Activated B cell treated with CpG ODN at 0.5 μM for 24 hours (primary cell): ENCODE measurements at regions not wholly inside any gene's neighbourhood (a gene's known extent, or its start where the extent isn't known, plus 50 kb on each side); places are given as distances from the start of the nearest gene placed in this dataset.

Experiments
- ATAC-seq: fragments of 200-7000 bp; cut with Tn5 transposase; one replicate; pipeline ENCODE4 v1.10.0; 2021; ENCODE audit warnings: low read depth, mild to moderate bottlenecking, moderate library complexity
- CTCF ChIA-PET: fragments of 350-600 bp; sonication (Branson Sonifier 250); formaldehyde crosslinking; loops from one replicate; lab custom pipeline; 2021; ENCODE audit warnings: antibody characterized with exemption; lab: Charles Lee
- POLR2A ChIA-PET: fragments of 350-600 bp; sonication (Branson Sonifier 250); formaldehyde crosslinking; loops from one replicate; lab custom pipeline; 2021; ENCODE audit warnings: antibody characterized with exemption; lab: Charles Lee
- DNase-seq: peaks from one replicate; pipeline ENCODE4 v3.0.0; 2022
- H3K27ac Mint-ChIP-seq: one replicate; pipeline ENCODE4 v1.8.0; 2020; ENCODE audit warnings: mixed read lengths
- H3K27me3 Mint-ChIP-seq: one replicate; pipeline ENCODE4 v1.8.0; 2021; ENCODE audit warnings: mixed read lengths
- H3K36me3 Mint-ChIP-seq: one replicate; pipeline ENCODE4 v1.8.0; 2021; ENCODE audit warnings: low read depth, mixed read lengths
- H3K4me1 Mint-ChIP-seq: one replicate; pipeline ENCODE4 v1.8.0; 2021; ENCODE audit warnings: mixed read lengths
- H3K4me3 Mint-ChIP-seq: one replicate; pipeline ENCODE4 v1.8.0; 2020; ENCODE audit warnings: mild to moderate bottlenecking, mixed read lengths
- H3K9me3 Mint-ChIP-seq: one replicate; pipeline ENCODE4 v1.8.0; 2020; ENCODE audit warnings: mixed read lengths
- intact Hi-C: fragments of 100-400 bp; cut with micrococcal nuclease; formaldehyde crosslinking; loops from one replicate; pipeline ENCODE4 v1.15.1; 2024
- TF ChIP-seq, protein P1 (sequence below): fragments of 200-600 bp; IDR thresholded peaks from one replicate; pipeline ENCODE4 v1.8.0; 2022; ENCODE audit warnings: antibody characterized with exemption, mild to moderate bottlenecking

DNA sequence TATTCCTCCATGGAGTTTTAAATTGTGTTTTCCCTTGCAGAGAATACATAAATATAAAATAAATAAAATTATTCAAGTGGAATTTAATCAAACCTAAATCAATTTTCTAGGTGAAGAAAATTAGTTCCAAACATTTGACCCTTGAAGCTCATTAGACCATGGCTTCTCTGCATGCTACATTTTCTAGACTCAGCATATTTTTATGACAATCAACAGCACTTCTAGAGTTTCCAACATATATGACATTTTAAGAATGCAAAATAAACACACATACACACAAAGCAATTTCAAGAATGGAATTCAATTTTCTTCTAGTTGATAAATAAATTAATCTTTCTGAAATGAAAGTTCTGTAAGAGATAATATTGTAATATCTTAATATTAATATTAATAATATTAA, 1083.9 kb upstream of the INTU start:
- intact Hi-C loops, result no loop called here
- Mint-ChIP-seq H3K36me3 (no peaks in the 10 kb centered on the region), H3K27me3 (no peaks in the 10 kb centered on the region), H3K4me1 (no peaks in the 10 kb centered on the region), H3K27ac (no peak overlapping the region), H3K4me3 (no peak overlapping the region), H3K9me3 (no peaks in the 10 kb centered on the region)
- ATAC-seq (no peak), DNase-seq (no peak)
- TF ChIP-seq, protein P1, sequence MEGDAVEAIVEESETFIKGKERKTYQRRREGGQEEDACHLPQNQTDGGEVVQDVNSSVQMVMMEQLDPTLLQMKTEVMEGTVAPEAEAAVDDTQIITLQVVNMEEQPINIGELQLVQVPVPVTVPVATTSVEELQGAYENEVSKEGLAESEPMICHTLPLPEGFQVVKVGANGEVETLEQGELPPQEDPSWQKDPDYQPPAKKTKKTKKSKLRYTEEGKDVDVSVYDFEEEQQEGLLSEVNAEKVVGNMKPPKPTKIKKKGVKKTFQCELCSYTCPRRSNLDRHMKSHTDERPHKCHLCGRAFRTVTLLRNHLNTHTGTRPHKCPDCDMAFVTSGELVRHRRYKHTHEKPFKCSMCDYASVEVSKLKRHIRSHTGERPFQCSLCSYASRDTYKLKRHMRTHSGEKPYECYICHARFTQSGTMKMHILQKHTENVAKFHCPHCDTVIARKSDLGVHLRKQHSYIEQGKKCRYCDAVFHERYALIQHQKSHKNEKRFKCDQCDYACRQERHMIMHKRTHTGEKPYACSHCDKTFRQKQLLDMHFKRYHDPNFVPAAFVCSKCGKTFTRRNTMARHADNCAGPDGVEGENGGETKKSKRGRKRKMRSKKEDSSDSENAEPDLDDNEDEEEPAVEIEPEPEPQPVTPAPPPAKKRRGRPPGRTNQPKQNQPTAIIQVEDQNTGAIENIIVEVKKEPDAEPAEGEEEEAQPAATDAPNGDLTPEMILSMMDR, result no peak
- ChIA-PET POLR2A (no interaction called here), CTCF (no interaction called here)

DNA sequence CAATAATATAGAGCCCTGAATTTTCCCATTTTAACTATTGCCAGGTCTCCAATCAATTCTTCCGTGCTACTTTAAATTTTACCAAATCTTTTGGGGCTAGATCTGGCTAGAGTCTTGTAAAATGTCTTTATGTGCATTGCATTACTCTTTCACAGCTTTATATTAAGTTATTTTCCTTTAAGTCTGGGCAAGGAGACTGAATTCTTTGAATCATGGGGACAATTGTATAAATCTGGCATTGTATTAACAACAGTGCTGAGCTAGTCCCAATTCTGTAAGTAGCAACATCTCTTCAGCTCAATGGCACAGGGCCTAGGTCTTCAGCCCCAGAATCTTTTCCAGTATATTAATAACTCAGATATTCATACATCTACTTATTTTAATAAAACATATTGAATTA, 1080.4 kb upstream of the INTU start:
- ATAC-seq, result no peak
- no peaks in the 10 kb centered on the region for H3K36me3 Mint-ChIP-seq
- peaks cover 4% of the 10 kb centered on the region for H3K9me3 Mint-ChIP-seq
- no peaks in the 10 kb centered on the region for H3K4me1 Mint-ChIP-seq
- POLR2A ChIA-PET, result no interaction called here
- DNase-seq, result no peak
- H3K4me3 Mint-ChIP-seq, result no peak overlapping the region
- TF ChIP-seq, protein P1, result no peak
- intact Hi-C loops, result no loop called here
- CTCF ChIA-PET, result no interaction called here
- H3K27me3 Mint-ChIP-seq, result no peaks in the 10 kb centered on the region
- H3K27ac Mint-ChIP-seq, result no peak overlapping the region

DNA sequence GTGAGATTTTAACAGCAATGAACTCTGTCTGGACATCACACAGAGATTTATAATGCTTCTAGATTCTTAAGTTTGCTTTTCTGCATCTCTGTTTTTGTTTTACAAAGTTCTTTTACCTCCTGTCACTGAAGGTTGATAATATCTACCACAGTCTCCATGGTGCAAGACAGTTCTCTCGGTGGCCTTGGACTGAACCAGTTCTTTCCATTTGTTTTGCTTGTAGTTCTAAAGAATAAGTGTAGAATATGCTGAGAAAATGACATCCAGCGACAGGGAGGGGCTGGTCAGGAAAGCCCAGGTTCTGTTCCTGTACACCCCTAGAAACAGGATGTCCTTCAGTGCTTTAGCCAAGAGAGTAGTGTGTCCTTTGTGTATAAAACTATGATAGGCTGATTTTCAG, 1079.5 kb upstream of the INTU start:
- Mint-ChIP-seq H3K4me1 (no peaks in the 10 kb centered on the region), H3K4me3 (no peak overlapping the region), H3K27me3 (no peaks in the 10 kb centered on the region), H3K27ac (no peak overlapping the region), H3K36me3 (no peaks in the 10 kb centered on the region), H3K9me3 (peaks cover 10% of the 10 kb centered on the region)
- ChIA-PET CTCF (no interaction called here), POLR2A (no interaction called here)
- DNase-seq, result no peak
- intact Hi-C loops, result no loop called here
- TF ChIP-seq, protein P1, result no peak
- no peak for ATAC-seq

DNA sequence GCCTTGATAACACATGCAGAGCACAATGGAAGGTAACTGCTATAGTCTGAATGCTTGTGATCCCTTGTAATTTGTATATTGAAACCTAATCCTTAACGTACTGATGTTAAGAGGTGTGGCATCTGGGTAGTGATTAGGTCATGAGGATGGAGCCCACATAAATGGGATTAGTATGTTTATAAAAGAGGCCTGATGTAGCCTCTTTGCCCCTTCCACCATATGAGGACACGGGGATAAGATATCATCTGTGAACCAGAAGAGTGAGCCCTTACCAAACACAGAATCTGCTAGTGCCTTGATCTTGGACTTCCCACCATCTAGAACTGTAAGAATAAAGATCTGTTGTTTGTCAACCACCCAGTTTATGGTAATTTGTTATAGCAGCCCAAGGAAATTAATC, 1074.2 kb upstream of the INTU start:
- Mint-ChIP-seq H3K27me3 (no peaks in the 10 kb centered on the region), H3K9me3 (peaks cover 15% of the 10 kb centered on the region), H3K27ac (no peak overlapping the region), H3K4me3 (no peak overlapping the region), H3K4me1 (no peaks in the 10 kb centered on the region), H3K36me3 (no peaks in the 10 kb centered on the region)
- intact Hi-C loops, result no loop called here
- ATAC-seq, result no peak
- ChIA-PET CTCF (no interaction called here), POLR2A (no interaction called here)
- TF ChIP-seq, protein P1, result no peak
- no peak for DNase-seq

DNA sequence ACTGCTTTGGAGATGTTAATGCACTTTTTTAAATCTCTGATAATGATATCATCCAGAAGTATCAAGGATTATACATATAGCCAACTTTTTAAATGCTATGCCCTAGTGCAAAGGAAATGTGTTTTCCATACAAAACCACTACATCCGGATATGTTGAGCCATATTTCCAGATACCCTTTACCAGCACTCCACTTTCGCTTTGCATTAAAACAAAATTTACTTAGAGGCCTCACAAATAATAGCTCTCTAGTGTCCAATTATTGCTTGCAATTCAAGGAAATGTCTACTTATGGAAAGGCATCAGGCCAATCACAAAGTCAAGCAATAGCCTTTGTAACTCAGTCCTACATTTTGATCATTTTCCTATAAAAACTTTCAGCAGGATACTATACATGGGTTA, 1072.8 kb upstream of the INTU start:
- H3K27ac Mint-ChIP-seq, result no peak overlapping the region

More for the DNA sequence above, 1072.8 kb upstream of the INTU start:
- POLR2A ChIA-PET, result no interaction called here
- ATAC-seq, result no peak
- Mint-ChIP-seq H3K36me3 (no peaks in the 10 kb centered on the region), H3K9me3 (peaks cover 20% of the 10 kb centered on the region), H3K27me3 (no peaks in the 10 kb centered on the region), H3K4me1 (no peaks in the 10 kb centered on the region), H3K4me3 (no peak overlapping the region)
- intact Hi-C loops, result no loop called here
- CTCF ChIA-PET, result no interaction called here
- TF ChIP-seq, protein P1, result no peak
- DNase-seq, result no peak
